Ascending aorta (tissue), 2 donors: ENCODE measurements at regions not wholly inside any gene's neighbourhood (a gene's known extent, or its start where the extent isn't known, plus 50 kb on each side); places are given as distances from the start of the nearest gene placed in this dataset.
A peak's percentile ranks its signal among the peaks of the same experiment; 100 is the strongest.

Experiments used
- DNase-seq, 2 donors: peaks; one replicate each; pipeline ENCODE4 v3.0.0-alpha.2; 2019; ENCODE audit warnings: low spot score in 2 of 2
- H3K27ac ChIP-seq, 2 donors: fragments of 200-600 bp; sonication (generic); one replicate each; pipeline ENCODE4 v1.5.1; 2016 to 2017; ENCODE audit warnings: mild to moderate bottlenecking in 1 of 2
- H3K27me3 ChIP-seq: fragments of 200-600 bp; sonication (generic); one replicate; pipeline ENCODE4 v1.5.1; 2017
- H3K36me3 ChIP-seq, 2 donors: fragments of 200-600 bp; sonication (generic); one replicate each; pipeline ENCODE4 v1.5.1; 2016
- H3K4me1 ChIP-seq, 2 donors: fragments of 200-600 bp; sonication (generic); one replicate each; pipeline ENCODE4 v1.5.1; 2016 to 2017; ENCODE audit warnings: mild to moderate bottlenecking in 1 of 2
- H3K4me3 ChIP-seq, 2 donors: fragments of 200-600 bp; sonication (generic); one replicate each; pipeline ENCODE4 v1.5.1; 2016 to 2017; ENCODE audit warnings: mild to moderate bottlenecking in 1 of 2
- H3K9me3 ChIP-seq, 2 donors: fragments of 200-600 bp; sonication (generic); one replicate each; pipeline ENCODE4 v1.5.1; 2016
- CTCF ChIP-seq, 3 experiments: fragments of 200-600 bp in 2 of 3; fragments of 450-650 bp in 1 of 3; sonication (generic) in 2 of 3; IDR thresholded peaks; one replicate each; pipeline ENCODE4 v1.5.1; 2016 to 2019; ENCODE audit warnings: antibody characterized with exemption in 3 of 3, mild to moderate bottlenecking in 1 of 3, moderate library complexity in 1 of 3
- intact Hi-C: fragments of 100-400 bp; cut with DNase I; formaldehyde crosslinking; loops from one replicate; pipeline ENCODE4 v1.15.1; 2023

DNA sequence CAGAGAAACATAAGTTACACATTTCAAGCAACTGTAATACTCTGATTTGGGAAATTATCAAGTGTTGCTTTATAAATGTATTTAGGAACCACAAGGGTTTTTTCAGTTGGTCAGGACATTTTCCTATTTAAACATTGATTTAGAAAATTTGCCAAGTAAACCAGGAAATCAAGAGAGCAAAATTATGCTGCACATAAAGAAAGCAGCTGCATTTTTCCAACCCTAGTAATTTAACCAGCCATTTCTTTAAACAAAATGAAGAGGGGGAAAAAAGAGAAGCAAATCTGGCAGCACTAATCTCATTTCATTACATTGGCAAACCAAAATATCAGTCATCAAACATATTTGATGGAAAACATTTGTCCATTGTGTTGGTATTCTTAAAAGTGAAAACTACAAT, 271.4 kb downstream of the TLE1 start:
- peak overlapping the region in 1 of 2 donors; percentile 41 for H3K27ac ChIP-seq
- H3K9me3 ChIP-seq: peaks cover 0 to 5% of the 10 kb centered on the region in 2 donors
- intact Hi-C loops: no loop called here
- no peak for TF ChIP-seq CTCF (IDR thresholded peaks at IDR 0.05)
- H3K4me1 ChIP-seq: peaks cover 0 to 4% of the 10 kb centered on the region in 2 donors
- H3K27me3 ChIP-seq: no peaks in the 10 kb centered on the region
- no peak for DNase-seq
- no peaks in the 10 kb centered on the region for H3K36me3 ChIP-seq
- no peak overlapping the region for H3K4me3 ChIP-seq

- peak overlapping the region; percentile 33 to 41 for H3K27ac ChIP-seq
- intact Hi-C loops: no loop called here
- peaks cover 0 to 5% of the 10 kb centered on the region in 2 donors for H3K9me3 ChIP-seq
Measured at GRCh38 chr9:81417299-81417675, 272.1 kb downstream of the TLE1 start.

GRCh38 chr9:81416476-81417298, 272.7 kb downstream of the TLE1 start:
- peak overlapping the region; percentile 33 to 41 for H3K27ac ChIP-seq
- TF ChIP-seq CTCF (IDR thresholded peaks at IDR 0.05): no peak
- H3K9me3 ChIP-seq: peaks cover 0 to 5% of the 10 kb centered on the region in 2 donors
- H3K4me3 ChIP-seq: no peak overlapping the region
- no peaks in the 10 kb centered on the region for H3K36me3 ChIP-seq
- intact Hi-C loops: no loop called here
- peaks cover 0 to 4% of the 10 kb centered on the region in 2 donors for H3K4me1 ChIP-seq
- H3K27me3 ChIP-seq: no peaks in the 10 kb centered on the region
- no peak for DNase-seq

More at GRCh38 chr9:81417299-81417675, 272.1 kb downstream of the TLE1 start:
- Histone ChIP-seq H3K4me3 (no peak overlapping the region), H3K36me3 (no peaks in the 10 kb centered on the region), H3K27me3 (no peaks in the 10 kb centered on the region), H3K4me1 (peaks cover 0 to 4% of the 10 kb centered on the region in 2 donors)
- no peak for TF ChIP-seq CTCF (IDR thresholded peaks at IDR 0.05)
- DNase-seq: no peak

DNA sequence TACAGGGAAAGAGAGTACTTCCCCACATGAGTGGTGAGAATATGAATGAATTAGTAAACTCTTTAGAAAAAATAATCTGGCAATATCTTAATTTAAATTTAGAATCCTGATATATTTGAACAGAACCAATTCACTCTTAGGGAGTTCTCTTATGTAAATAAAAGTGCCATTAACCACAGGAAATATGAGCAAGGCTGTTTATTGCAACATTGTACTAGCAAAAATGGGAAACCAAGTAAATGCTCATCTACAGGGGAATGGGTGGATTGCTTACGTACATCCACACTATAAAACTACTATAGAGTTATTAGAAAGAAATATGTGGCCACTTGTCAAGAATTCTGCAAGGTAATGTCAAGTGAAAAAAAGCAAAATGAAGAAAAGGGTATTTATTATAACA, 274.5 kb downstream of the TLE1 start:
- H3K36me3 ChIP-seq: no peaks in the 10 kb centered on the region
- no peaks in the 10 kb centered on the region for H3K9me3 ChIP-seq
- no peak overlapping the region for H3K4me3 ChIP-seq
- no peak for TF ChIP-seq CTCF (IDR thresholded peaks at IDR 0.05)
- no peak for DNase-seq
- H3K27me3 ChIP-seq: no peaks in the 10 kb centered on the region
- H3K27ac ChIP-seq: no peak overlapping the region
- intact Hi-C loops: no loop called here
- peaks cover 0 to 4% of the 10 kb centered on the region in 2 donors for H3K4me1 ChIP-seq

- H3K27me3 ChIP-seq: no peaks in the 10 kb centered on the region
- no peak overlapping the region for H3K4me3 ChIP-seq
- intact Hi-C loops: no loop called here
- no peak overlapping the region for H3K27ac ChIP-seq
- DNase-seq: no peak
- no peaks in the 10 kb centered on the region for H3K36me3 ChIP-seq
- no peak for TF ChIP-seq CTCF (IDR thresholded peaks at IDR 0.05)
- no peaks in the 10 kb centered on the region for H3K9me3 ChIP-seq
- no peaks in the 10 kb centered on the region for H3K4me1 ChIP-seq
Measured at GRCh38 chr9:81411961-81412360, 277.4 kb downstream of the TLE1 start.
